WTC11 (cell line): ENCODE measurements at regions not wholly inside any gene's neighbourhood (a gene's known extent, or its start where the extent isn't known, plus 50 kb on each side); places are given as distances from the start of the nearest gene placed in this dataset.

Experiments used
- ATAC-seq: fragments of 200-7000 bp; cut with Tn5 transposase; 2 replicates; pipeline ENCODE4 v1.10.0; 2021; ENCODE audit warnings: mild to moderate bottlenecking, moderate library complexity
- CTCF ChIA-PET: fragments of 300-600 bp; sonication (Branson Sonifier 250); formaldehyde crosslinking; loops from one replicate; lab custom pipeline; 2021; ENCODE audit warnings: antibody characterized with exemption; lab: Charles Lee
- POLR2A ChIA-PET: fragments of 350-600 bp; sonication (Branson Sonifier 250); formaldehyde crosslinking; loops from one replicate; lab custom pipeline; 2021; ENCODE audit warnings: antibody characterized with exemption; lab: Charles Lee
- DNase-seq: peaks from one replicate; pipeline ENCODE4 v3.0.0; 2021; ENCODE audit warnings: low spot score
- H3K27ac Mint-ChIP-seq: 2 replicates; pipeline ENCODE4 v1.8.0; 2021; ENCODE audit warnings: mixed read lengths
- H3K27me3 Mint-ChIP-seq: 2 replicates; pipeline ENCODE4 v1.8.0; 2021; ENCODE audit warnings: low read depth, mild to moderate bottlenecking, moderate library complexity, mixed read lengths
- H3K36me3 Mint-ChIP-seq: 2 replicates; pipeline ENCODE4 v1.8.0; 2021; ENCODE audit warnings: mixed read lengths
- H3K4me1 Mint-ChIP-seq: 2 replicates; pipeline ENCODE4 v1.8.0; 2022; ENCODE audit warnings: mixed read lengths
- H3K4me3 Mint-ChIP-seq: 2 replicates; pipeline ENCODE4 v1.8.0; 2021; ENCODE audit warnings: mild to moderate bottlenecking, moderate library complexity, mixed read lengths
- H3K9me3 Mint-ChIP-seq: 2 replicates; pipeline ENCODE4 v1.8.0; 2021; ENCODE audit warnings: mixed read lengths
- ATF2 ChIP-seq: sonication (generic); formaldehyde crosslinking; IDR thresholded peaks from 2 replicates; pipeline ENCODE4 v1.8.1; 2022; ENCODE audit warnings: low read depth, missing genetic modification reagents, borderline replicate concordance
- ATF3 ChIP-seq: sonication (generic); formaldehyde crosslinking; conservative IDR thresholded peaks from 2 replicates; pipeline ENCODE4 v1.8.1; 2022; ENCODE audit warnings: mild to moderate bottlenecking, missing genetic modification reagents
- CBFB ChIP-seq: sonication (generic); formaldehyde crosslinking; IDR thresholded peaks from 2 replicates; pipeline ENCODE4 v1.8.1; 2022; ENCODE audit warnings: mild to moderate bottlenecking, low read depth, missing genetic modification reagents
- CREM ChIP-seq: sonication (generic); formaldehyde crosslinking; IDR thresholded peaks from 2 replicates; pipeline ENCODE4 v1.8.1; 2022; ENCODE audit warnings: mild to moderate bottlenecking, missing genetic modification reagents, moderate library complexity
- ELF4 ChIP-seq: sonication (generic); formaldehyde crosslinking; IDR thresholded peaks from 2 replicates; pipeline ENCODE4 v1.8.1; 2022; ENCODE audit warnings: low read depth, mild to moderate bottlenecking, moderate library complexity, missing genetic modification reagents
- ERG ChIP-seq: fragments of 250-450 bp; sonication (Bioruptor Pico); IDR thresholded peaks from 2 replicates; pipeline ENCODE4 v1.8.0; 2021; ENCODE audit warnings: mild to moderate bottlenecking
- ESRRA ChIP-seq: sonication (generic); formaldehyde crosslinking; IDR thresholded peaks from 2 replicates; pipeline ENCODE4 v1.8.1; 2022; ENCODE audit warnings: mild to moderate bottlenecking, missing genetic modification reagents, borderline replicate concordance
- FOXP4 ChIP-seq: sonication (generic); formaldehyde crosslinking; IDR thresholded peaks from 2 replicates; pipeline ENCODE4 v1.8.0; 2022; ENCODE audit warnings: mild to moderate bottlenecking, missing genetic modification reagents
- GTF2I ChIP-seq: fragments of 250-450 bp; sonication (Bioruptor Pico); conservative IDR thresholded peaks from 2 replicates; pipeline ENCODE4 v1.4.0; 2021; ENCODE audit warnings: mild to moderate bottlenecking
- HMGXB4 ChIP-seq: sonication (generic); formaldehyde crosslinking; IDR thresholded peaks from 2 replicates; pipeline ENCODE4 v1.8.1; 2023; ENCODE audit warnings: mild to moderate bottlenecking, moderate library complexity, missing genetic modification reagents
- JAZF1 ChIP-seq: fragments of 250-450 bp; sonication (Bioruptor Pico); IDR thresholded peaks from 2 replicates; pipeline ENCODE4 v1.9.0; 2021; ENCODE audit warnings: moderate library complexity, mild to moderate bottlenecking, inconsistent platforms
- MAX ChIP-seq: sonication (generic); formaldehyde crosslinking; IDR thresholded peaks from 2 replicates; pipeline ENCODE4 v1.8.0; 2022; ENCODE audit warnings: mild to moderate bottlenecking, missing genetic modification reagents
- MLX ChIP-seq: sonication (generic); formaldehyde crosslinking; IDR thresholded peaks from 2 replicates; pipeline ENCODE4 v1.8.1; 2023; ENCODE audit warnings: mild to moderate bottlenecking, missing genetic modification reagents, moderate library complexity
- NR2C2 ChIP-seq: sonication (generic); formaldehyde crosslinking; IDR thresholded peaks from 2 replicates; pipeline ENCODE4 v1.8.0; 2022; ENCODE audit warnings: mild to moderate bottlenecking, missing genetic modification reagents
- PRDM15 ChIP-seq: sonication (generic); formaldehyde crosslinking; IDR thresholded peaks from 2 replicates; pipeline ENCODE4 v1.8.0; 2022; ENCODE audit warnings: missing genetic modification reagents
- RELA ChIP-seq: sonication (generic); formaldehyde crosslinking; IDR thresholded peaks from 2 replicates; pipeline ENCODE4 v1.8.1; 2022; ENCODE audit warnings: missing genetic modification reagents, mild to moderate bottlenecking, borderline replicate concordance
- SOX15 ChIP-seq: fragments of 250-450 bp; sonication (Bioruptor Pico); IDR thresholded peaks from 2 replicates; pipeline ENCODE4 v1.9.0; 2021; ENCODE audit warnings: mild to moderate bottlenecking
- TCF7 ChIP-seq: sonication (generic); formaldehyde crosslinking; IDR thresholded peaks from 2 replicates; pipeline ENCODE4 v1.8.0; 2022; ENCODE audit warnings: mild to moderate bottlenecking, low read depth, missing genetic modification reagents, moderate library complexity
- TP53 ChIP-seq: sonication (generic); formaldehyde crosslinking; IDR thresholded peaks from 2 replicates; pipeline ENCODE4 v1.8.1; 2023; ENCODE audit warnings: mild to moderate bottlenecking, missing genetic modification reagents
- ZMAT4 ChIP-seq: fragments of 250-450 bp; sonication (Bioruptor Pico); IDR thresholded peaks from 2 replicates; pipeline ENCODE4 v1.9.0; 2021; ENCODE audit warnings: mild to moderate bottlenecking

- TF ChIP-seq MAX (CRISPR knock-in tag) (peak; percentile 81), TCF7 (CRISPR knock-in tag) (no peak), ERG (CRISPR knock-in tag) (no peak), CREM (peak; percentile 71; the same call in 1 of the 2 replicates), SOX15 (CRISPR knock-in tag) (no peak), MLX (no peak), TP53 (CRISPR knock-in tag) (no peak), ATF3 (CRISPR knock-in tag) (no peak), PRDM15 (CRISPR knock-in tag) (peak; percentile 45; the same call in 1 of the 2 replicates), ZMAT4 (CRISPR knock-in tag) (no peak), HMGXB4 (CRISPR knock-in tag) (peak; percentile 93), NR2C2 (CRISPR knock-in tag) (no peak), ESRRA (no peak), ELF4 (no peak), RELA (CRISPR knock-in tag) (no peak)
Measured at GRCh38 chr15:77543159-77543882, 89.4 kb downstream of the LINGO1 start (continued).

- ChIA-PET CTCF (interaction anchor here (0.6 to 8.3 kb wide), 118 partner anchors 9 to 638 kb away, joined by 3 to 242 read pairs (median 6); partner anchors contain the start of genes HMG20A, LINGO1, PEAK1 and TSPAN3), POLR2A (interaction anchor here (1.1 to 1.6 kb wide), 4 partner anchors 46 to 357 kb away, joined by 3 to 10 read pairs (median 4); no protein-coding TSS in a partner anchor)
- no peak for ATAC-seq
- Mint-ChIP-seq H3K27ac (peak overlapping the region; percentile 48; the same call in 1 of the 2 replicates), H3K36me3 (no peaks in the 10 kb centered on the region), H3K9me3 (peaks cover 5% of the 10 kb centered on the region; the same call in 1 of the 2 replicates), H3K4me1 (peaks cover 56% of the 10 kb centered on the region), H3K4me3 (no peak overlapping the region), H3K27me3 (peaks cover 5% of the 10 kb centered on the region)
- no peak for DNase-seq
- no peak for TF ChIP-seq GTF2I (CRISPR knock-in tag)
- TF ChIP-seq ATF3 (CRISPR knock-in tag), result no peak
- TF ChIP-seq ATF2 (CRISPR knock-in tag), result no peak
- TF ChIP-seq JAZF1, result no peak
- TF ChIP-seq CBFB (CRISPR knock-in tag), result no peak
- no peak for TF ChIP-seq FOXP4 (CRISPR knock-in tag)
Measured at GRCh38 chr15:77542491-77543001, 90.2 kb downstream of the LINGO1 start.
